ENCODE measurements at regions not wholly inside any gene's neighbourhood (a gene's known extent, or its start where the extent isn't known, plus 50 kb on each side); places are given as distances from the start of the nearest gene placed in this dataset.
"Not testable (repeated sequence)": the region's sequence is repeated elsewhere in the genome, so short reads cannot be mapped to it uniquely, and the experiment has no call there.

GRCh38 chr14:53398616-53399015 lies 245.5 kb upstream of the DDHD1 start:
- DNase-seq (ENCODE audit: low spot score): no peak

- not testable (repeated sequence) for DNase-seq (ENCODE audit: low spot score)
Observed at GRCh38 chr14:53395267-53395666, 242.1 kb upstream of the DDHD1 start.

- DNase-seq (ENCODE audit: low spot score): no peak
Observed at GRCh38 chr14:53391631-53392285, 238.6 kb upstream of the DDHD1 start.

DNA sequence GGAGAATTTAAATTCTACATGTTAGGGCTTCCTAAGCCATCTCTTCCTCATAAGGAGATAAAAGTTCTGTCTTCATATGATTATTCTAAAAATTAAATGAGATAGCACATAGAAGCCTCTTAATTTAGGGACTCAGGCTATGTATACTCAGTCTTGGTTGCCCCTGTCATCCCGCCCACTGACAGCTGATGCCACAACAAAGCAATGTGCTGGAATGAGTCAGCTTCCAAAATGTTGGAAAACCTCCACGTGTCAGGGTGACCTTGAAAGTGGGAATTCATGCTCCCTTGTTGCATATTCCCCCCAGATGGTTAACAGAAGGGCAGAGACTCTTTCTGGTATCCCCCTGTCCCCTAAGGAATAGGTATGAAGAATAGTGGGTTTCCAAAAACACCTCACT lies 238.0 kb upstream of the DDHD1 start:
- no peak for DNase-seq (ENCODE audit: low spot score)

DNA sequence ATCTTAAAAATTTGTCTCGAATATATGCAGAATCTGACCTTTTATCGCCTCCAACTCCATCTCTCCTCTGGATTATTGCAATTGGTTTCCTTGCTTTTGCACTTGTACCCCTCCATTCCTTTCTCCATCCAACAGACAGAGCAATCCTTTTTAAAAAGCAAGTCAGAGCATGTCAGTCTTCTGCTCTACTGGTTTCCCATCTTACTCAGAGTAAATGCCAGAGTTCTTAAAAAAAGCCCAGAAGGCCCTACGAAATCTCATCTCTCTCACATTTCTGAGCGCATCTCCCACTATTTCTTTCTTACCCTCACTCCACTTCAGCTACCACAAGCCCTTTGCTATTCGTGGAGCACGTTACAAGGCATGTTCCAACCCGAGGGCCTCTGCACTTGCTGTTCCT lies 236.9 kb upstream of the DDHD1 start:
- DNase-seq (ENCODE audit: low spot score): no peak

- DNase-seq (ENCODE audit: low spot score): no peak
Observed at GRCh38 chr14:53389202-53389601, 236.1 kb upstream of the DDHD1 start.

GRCh38 chr14:53386362-53386761 lies 233.2 kb upstream of the DDHD1 start:
- no peak for DNase-seq (ENCODE audit: low spot score)

DNA sequence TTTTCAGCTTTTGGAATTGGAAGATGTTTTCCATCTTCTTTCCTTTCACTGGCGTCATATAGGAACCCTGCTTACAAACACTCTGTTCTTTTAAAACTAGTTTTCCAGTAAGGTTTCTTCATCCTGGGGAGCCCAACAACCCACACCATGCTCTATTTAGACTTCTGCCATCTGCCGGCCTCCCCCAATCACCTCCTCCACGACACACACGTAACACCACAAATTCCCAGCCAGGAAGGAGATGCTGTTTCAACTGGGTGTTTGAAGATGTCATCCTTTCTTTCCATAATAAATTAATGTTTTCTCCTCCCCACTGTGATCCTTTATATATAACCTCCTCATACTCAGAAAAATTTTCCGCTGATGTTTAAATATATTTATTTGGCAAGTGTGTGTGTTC lies 231.4 kb upstream of the DDHD1 start:
- DNase-seq (ENCODE audit: low spot score): no peak

DNA sequence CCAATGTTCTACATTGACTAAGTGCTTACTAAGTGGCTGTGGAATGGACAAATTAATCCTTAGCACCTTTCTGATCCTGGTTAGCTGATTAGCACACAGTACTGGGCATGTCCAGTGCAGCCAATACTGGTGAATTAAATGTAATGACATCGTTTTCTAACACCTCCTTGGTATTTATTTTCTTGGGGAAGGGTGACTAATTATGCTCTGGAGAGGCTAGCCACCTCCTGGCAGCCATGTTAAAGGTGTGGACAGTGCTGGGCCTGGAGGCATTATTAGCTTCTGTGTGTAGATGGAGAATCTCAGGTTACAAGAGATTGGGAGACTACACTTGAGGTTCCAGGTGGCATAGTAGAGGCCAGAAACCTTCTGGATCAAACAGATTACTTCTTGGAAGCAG lies 230.9 kb upstream of the DDHD1 start:
- no peak for DNase-seq (ENCODE audit: low spot score)

GRCh38 chr14:53381895-53382294 lies 228.8 kb upstream of the DDHD1 start:
- no peak for DNase-seq (ENCODE audit: low spot score)

DNA sequence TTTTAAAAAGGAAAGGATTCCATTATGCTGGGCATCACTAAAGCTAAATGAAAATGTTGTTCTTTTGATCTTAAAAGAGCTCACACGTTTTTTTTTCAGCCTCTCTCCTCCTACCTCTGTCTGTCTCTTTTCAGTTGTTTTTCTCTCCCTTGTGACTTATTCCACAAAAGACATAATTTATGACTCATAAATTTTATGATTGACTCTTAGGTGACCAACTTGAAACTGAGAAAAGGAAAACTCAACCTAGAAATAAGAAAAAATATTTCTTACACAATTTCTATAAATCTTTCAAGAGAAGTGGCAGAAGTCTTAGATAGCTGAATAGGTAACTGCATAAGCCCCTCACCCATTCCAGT lies 227.7 kb upstream of the DDHD1 start:
- DNase-seq (ENCODE audit: low spot score): no peak

- DNase-seq (ENCODE audit: low spot score): no peak
Observed at GRCh38 chr14:53380052-53380866, 227.1 kb upstream of the DDHD1 start.

DNA sequence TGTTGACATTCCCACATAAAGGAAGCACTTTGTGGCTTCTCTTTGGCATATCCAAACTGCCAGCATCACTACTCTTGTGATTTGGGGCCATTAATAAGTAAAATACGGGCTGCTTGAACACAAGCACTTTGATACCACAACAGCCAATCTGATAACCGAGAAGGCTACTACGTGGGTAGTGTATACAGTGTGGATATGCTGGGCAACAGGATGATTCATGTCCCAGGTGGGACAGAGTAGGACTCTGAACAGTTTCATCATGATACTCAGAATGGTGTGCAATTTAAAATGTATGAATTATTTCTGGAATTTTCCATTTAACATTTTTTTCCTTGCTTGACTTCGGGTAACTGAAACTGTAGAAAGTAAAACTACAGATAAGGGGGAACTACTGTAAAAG lies 225.0 kb upstream of the DDHD1 start:
- DNase-seq (ENCODE audit: low spot score): no peak

DNA sequence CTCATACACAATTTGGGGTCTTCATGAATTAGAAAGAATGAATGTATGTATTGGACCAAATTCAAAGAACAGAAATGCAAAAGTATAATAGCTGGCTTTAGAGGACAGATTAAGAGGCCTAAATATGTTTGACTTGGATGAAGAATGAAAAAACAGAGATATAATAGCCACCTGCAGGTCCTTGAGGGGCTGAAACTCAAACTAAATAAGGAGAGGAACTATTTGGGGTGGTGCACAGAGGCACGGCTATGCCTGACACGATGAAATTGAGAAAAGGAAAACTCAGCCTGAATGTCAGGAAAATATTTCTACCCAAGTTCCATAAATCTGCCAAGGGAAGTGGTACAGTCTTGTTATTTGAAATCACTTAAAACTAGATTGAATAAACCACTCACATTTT lies 222.9 kb upstream of the DDHD1 start:
- DNase-seq (ENCODE audit: low spot score): no peak

DNA sequence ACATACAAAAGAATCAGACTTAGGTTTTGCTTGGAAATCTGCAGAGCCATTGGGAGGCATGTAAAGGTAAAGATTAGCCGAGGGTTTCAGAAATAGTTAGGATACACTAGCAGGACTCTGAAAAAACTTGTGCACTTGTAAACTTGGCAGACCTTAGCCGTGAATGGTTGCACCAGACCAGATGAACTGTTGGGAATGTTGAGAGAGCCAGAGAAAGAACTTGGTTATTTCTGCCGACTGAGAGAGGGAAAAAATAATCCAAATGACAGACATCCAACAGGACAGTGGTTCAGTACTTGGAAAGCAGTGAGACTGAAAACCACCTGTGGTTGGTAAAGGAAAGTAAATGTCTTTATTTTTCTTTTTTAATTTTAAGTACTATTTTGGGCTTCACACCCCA lies 222.5 kb upstream of the DDHD1 start:
- DNase-seq (ENCODE audit: low spot score): no peak

- DNase-seq (ENCODE audit: low spot score): no peak
Observed at GRCh38 chr14:53368711-53369201, 215.6 kb upstream of the DDHD1 start.

DNA sequence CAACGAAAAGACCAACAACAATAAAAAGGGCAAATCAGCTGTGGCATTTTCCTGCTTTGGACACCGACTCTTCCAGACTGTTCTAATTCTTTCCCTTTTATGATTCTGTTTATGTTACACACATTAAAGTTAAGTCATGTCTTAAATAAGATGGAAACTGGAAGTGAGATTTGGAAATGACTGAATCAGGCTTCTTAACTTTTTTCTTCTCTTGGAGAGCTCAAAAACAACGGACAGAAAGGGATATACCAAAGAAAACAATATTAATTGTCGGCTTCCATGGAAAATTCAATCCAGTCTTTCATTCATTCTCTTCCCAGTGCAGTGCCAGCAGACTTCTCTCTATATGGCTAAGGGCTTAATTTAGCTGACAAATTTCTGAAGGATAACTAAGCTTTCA lies 214.9 kb upstream of the DDHD1 start:
- DNase-seq (ENCODE audit: low spot score): no peak

DNA sequence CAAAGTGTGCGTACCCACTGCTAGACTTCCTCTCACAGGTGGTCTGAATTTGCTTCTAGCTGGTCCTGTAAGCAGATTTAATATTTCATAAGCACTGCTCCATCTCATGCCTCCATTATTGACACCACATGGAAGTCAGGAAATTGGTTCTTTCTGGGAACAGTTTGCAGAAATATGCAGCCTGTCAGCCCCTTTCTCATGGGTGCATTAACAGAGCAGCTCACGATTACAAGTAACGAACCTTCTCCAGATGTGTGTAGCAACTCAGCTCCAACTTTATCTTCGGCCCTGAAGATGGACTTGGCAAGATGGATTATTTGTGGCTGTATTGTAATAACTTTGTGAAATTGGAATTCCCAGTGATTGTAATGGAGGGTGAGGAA lies 214.5 kb upstream of the DDHD1 start:
- no peak for DNase-seq (ENCODE audit: low spot score)

DNA sequence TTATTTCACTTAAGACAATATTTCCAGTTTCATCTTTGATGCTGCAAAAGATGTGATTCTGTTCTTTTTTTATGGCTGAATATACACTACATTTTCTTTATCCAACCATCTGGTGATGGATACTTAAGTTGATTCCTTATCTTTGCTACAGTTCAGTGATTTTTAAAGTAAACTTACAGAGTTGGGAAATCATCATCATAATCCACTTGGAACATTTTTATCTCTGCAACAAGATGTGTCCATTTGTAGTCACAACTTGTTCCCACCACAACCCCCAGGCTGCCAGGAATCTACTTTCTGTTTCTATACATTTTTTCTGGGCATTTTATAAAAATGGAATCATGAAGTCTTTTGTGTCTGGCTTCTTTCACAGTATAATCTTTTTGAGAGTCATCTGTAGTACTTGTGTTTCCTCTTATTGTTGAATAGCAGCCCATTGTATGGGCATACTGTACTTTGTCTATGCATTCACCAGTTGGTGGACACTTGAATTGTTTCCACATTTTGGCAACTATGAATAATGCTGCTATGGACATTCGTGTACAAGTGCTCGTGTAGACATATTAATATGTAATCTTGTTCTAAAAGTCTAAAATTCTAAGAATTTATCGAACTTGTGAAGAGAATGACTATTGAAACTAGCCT lies 212.5 kb upstream of the DDHD1 start:
- DNase-seq (ENCODE audit: low spot score): no peak

GRCh38 chr14:53362916-53363315 lies 209.8 kb upstream of the DDHD1 start:
- DNase-seq (ENCODE audit: low spot score): not testable (repeated sequence)

DNA sequence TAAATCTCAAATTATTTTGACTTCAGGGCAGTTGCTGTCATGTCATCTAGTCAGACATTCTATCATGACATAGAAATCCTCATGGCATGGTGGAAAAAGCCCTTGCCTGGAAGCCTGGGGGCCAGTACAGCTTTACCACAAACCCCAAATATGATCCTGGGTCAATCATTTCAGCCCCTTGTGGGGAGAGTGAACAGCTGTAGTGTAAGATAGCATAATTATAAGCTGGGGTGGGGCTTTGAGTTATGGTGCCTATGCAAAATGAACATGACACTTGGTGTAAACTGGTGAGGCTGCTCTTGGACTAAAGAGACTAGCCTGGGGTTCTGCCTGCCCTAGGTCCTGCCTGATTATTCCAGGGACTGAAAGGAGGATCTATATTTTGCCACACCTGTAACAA lies 207.7 kb upstream of the DDHD1 start:
- no peak for DNase-seq (ENCODE audit: low spot score)

DNA sequence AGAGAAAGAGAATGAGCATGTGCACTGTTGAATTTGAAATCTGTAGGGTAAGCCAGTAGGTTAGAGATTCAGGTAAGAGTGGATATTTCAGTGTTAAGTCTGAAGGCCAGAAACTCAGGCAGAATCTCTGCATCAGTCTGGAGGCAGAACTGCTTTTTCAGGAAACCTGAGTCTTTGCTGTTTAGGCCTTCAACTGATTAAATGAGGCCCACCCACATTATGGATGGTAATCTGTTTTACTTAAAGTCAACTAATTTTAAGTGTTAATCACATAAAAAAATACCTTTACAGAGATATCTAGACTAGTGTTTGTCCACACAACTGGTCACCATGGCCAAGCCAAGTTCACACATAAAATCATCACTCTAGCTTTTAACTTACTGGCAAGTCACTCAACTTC lies 205.0 kb upstream of the DDHD1 start:
- no peak for DNase-seq (ENCODE audit: low spot score)
